ENCODE measurements at regions not wholly inside any gene's neighbourhood (a gene's known extent, or its start where the extent isn't known, plus 50 kb on each side); places are given as distances from the start of the nearest gene placed in this dataset.

- DNase-seq = no peak
Measured at GRCh38 chr2:147792966-147793617, 51.7 kb upstream of the ACVR2A start.

- no peak for DNase-seq
Measured at GRCh38 chr2:147790580-147790979, 54.2 kb upstream of the ACVR2A start.

GRCh38 chr2:147789720-147790119 is 55.1 kb upstream of the ACVR2A start:
- DNase-seq = no peak

- no peak for DNase-seq
Measured at GRCh38 chr2:147789287-147789686, 55.5 kb upstream of the ACVR2A start.

- DNase-seq = no peak
Measured at GRCh38 chr2:147782141-147782930, 62.5 kb upstream of the ACVR2A start.

GRCh38 chr2:147779440-147779839 is 65.4 kb upstream of the ACVR2A start:
- DNase-seq = no peak

GRCh38 chr2:147777394-147777793 is 67.4 kb upstream of the ACVR2A start:
- DNase-seq = no peak

- DNase-seq = no peak
Measured at GRCh38 chr2:147774805-147775204, 70.0 kb upstream of the ACVR2A start.

- DNase-seq = no peak
Measured at GRCh38 chr2:147773479-147773878, 71.3 kb upstream of the ACVR2A start.

- DNase-seq = no peak
Measured at GRCh38 chr2:147772781-147773180, 72.0 kb upstream of the ACVR2A start.

GRCh38 chr2:147763861-147764260 is 81.0 kb upstream of the ACVR2A start:
- DNase-seq = no peak

- no peak for DNase-seq
Measured at GRCh38 chr2:147760984-147761383, 83.8 kb upstream of the ACVR2A start.

GRCh38 chr2:147759536-147759935 is 85.3 kb upstream of the ACVR2A start:
- DNase-seq = no peak

- no peak for DNase-seq
Measured at GRCh38 chr2:147758821-147759220, 86.0 kb upstream of the ACVR2A start.

- DNase-seq = no peak
Measured at GRCh38 chr2:147756069-147756468, 88.8 kb upstream of the ACVR2A start.

GRCh38 chr2:147740211-147740927 is 104.5 kb upstream of the ACVR2A start:
- DNase-seq = no peak

GRCh38 chr2:147739508-147739907 is 105.3 kb upstream of the ACVR2A start:
- no peak for DNase-seq

- DNase-seq = no peak
Measured at GRCh38 chr2:147718831-147719230, 126.0 kb upstream of the ACVR2A start.

- DNase-seq = no peak
Measured at GRCh38 chr2:147716906-147717305, 127.9 kb upstream of the ACVR2A start.

GRCh38 chr2:147715807-147716206 is 129.0 kb upstream of the ACVR2A start:
- DNase-seq = no peak

GRCh38 chr2:147714582-147714981 is 130.2 kb upstream of the ACVR2A start:
- DNase-seq = no peak

GRCh38 chr2:147713349-147713748 is 131.5 kb upstream of the ACVR2A start:
- DNase-seq = no peak

- no peak for DNase-seq
Measured at GRCh38 chr2:147712051-147712450, 132.8 kb upstream of the ACVR2A start.

GRCh38 chr2:147711031-147711430 is 133.8 kb upstream of the ACVR2A start:
- DNase-seq = no peak
